Chondrocyte (in vitro differentiated cells): ENCODE measurements at regions not wholly inside any gene's neighbourhood (a gene's known extent, or its start where the extent isn't known, plus 50 kb on each side); places are given as distances from the start of the nearest gene placed in this dataset.

Experiments used
- DNase-seq: peaks from one replicate; pipeline ENCODE4 v3.0.0; 2021; ENCODE audit warnings: mixed read lengths, low spot score
- H3K27ac Mint-ChIP-seq: one replicate; pipeline ENCODE4 v1.8.0; 2021; ENCODE audit warnings: mild to moderate bottlenecking, moderate library complexity, mixed read lengths; ENCODE audit not compliant: unreplicated experiment
- H3K27me3 Mint-ChIP-seq: 2 replicates; pipeline ENCODE4 v1.8.0; 2021; ENCODE audit warnings: low read depth, mixed read lengths
- H3K36me3 Mint-ChIP-seq: 2 replicates; pipeline ENCODE4 v1.8.0; 2021; ENCODE audit warnings: low read depth, mixed read lengths
- H3K4me1 Mint-ChIP-seq: 2 replicates; pipeline ENCODE4 v1.8.0; 2021; ENCODE audit warnings: low read depth, mild to moderate bottlenecking, mixed read lengths
- H3K4me3 Mint-ChIP-seq: one replicate; pipeline ENCODE4 v1.8.0; 2021; ENCODE audit warnings: mild to moderate bottlenecking, moderate library complexity, mixed read lengths; ENCODE audit not compliant: unreplicated experiment
- H3K9me3 Mint-ChIP-seq: 2 replicates; pipeline ENCODE4 v1.8.0; 2021; ENCODE audit warnings: low read depth, mixed read lengths
- CTCF ChIP-seq: fragments of 200-600 bp; sonication (generic); IDR thresholded peaks from 2 replicates; pipeline ENCODE4 v1.5.0; 2021; ENCODE audit warnings: antibody characterized with exemption, mild to moderate bottlenecking, moderate library complexity

- Mint-ChIP-seq H3K36me3 (no peaks in the 10 kb centered on the region), H3K4me1 (no peaks in the 10 kb centered on the region), H3K27me3 (peaks cover 8% of the 10 kb centered on the region), H3K27ac (no peak overlapping the region), H3K4me3 (no peak overlapping the region), H3K9me3 (no peaks in the 10 kb centered on the region)
- TF ChIP-seq CTCF: no peak
- no peak for DNase-seq
Observed at GRCh38 chr15:98369081-98369716, 279.1 kb upstream of the IGF1R start.

- H3K9me3 Mint-ChIP-seq: peaks cover 27% of the 10 kb centered on the region
- no peaks in the 10 kb centered on the region for H3K4me1 Mint-ChIP-seq
- no peak for DNase-seq
- no peak for TF ChIP-seq CTCF
- H3K4me3 Mint-ChIP-seq: no peak overlapping the region
- H3K27me3 Mint-ChIP-seq: peaks cover 11% of the 10 kb centered on the region
- H3K27ac Mint-ChIP-seq: no peak overlapping the region
- H3K36me3 Mint-ChIP-seq: peaks cover 3% of the 10 kb centered on the region
Observed at GRCh38 chr15:98375513-98376340, 272.6 kb upstream of the IGF1R start.

- Mint-ChIP-seq H3K27ac (no peak overlapping the region), H3K36me3 (peaks cover 3% of the 10 kb centered on the region), H3K9me3 (peaks cover 27% of the 10 kb centered on the region), H3K27me3 (peaks cover 24% of the 10 kb centered on the region), H3K4me3 (no peak overlapping the region), H3K4me1 (no peaks in the 10 kb centered on the region)
- TF ChIP-seq CTCF: no peak
- DNase-seq: no peak
Observed at GRCh38 chr15:98380721-98381120, 267.6 kb upstream of the IGF1R start.

GRCh38 chr15:98381446-98381845 lies 266.9 kb upstream of the IGF1R start:
- TF ChIP-seq CTCF: no peak
- Mint-ChIP-seq H3K36me3 (peaks cover 3% of the 10 kb centered on the region), H3K27me3 (peaks cover 19% of the 10 kb centered on the region), H3K27ac (no peak overlapping the region), H3K4me3 (no peak overlapping the region), H3K9me3 (peaks cover 27% of the 10 kb centered on the region), H3K4me1 (no peaks in the 10 kb centered on the region)
- DNase-seq: no peak

- Mint-ChIP-seq H3K4me1 (no peaks in the 10 kb centered on the region), H3K27me3 (peaks cover 16% of the 10 kb centered on the region), H3K36me3 (peaks cover 3% of the 10 kb centered on the region), H3K9me3 (peaks cover 26% of the 10 kb centered on the region), H3K4me3 (no peak overlapping the region), H3K27ac (no peak overlapping the region)
- TF ChIP-seq CTCF: no peak
- DNase-seq: no peak
Observed at GRCh38 chr15:98382139-98382538, 266.2 kb upstream of the IGF1R start.
